Right lobe of liver (tissue), 6 donors: ENCODE measurements at regions not wholly inside any gene's neighbourhood (a gene's known extent, or its start where the extent isn't known, plus 50 kb on each side); places are given as distances from the start of the nearest gene placed in this dataset.

ENCODE experiments used
- ATAC-seq, 4 donors: fragments of 200-7000 bp; cut with Tn5 transposase; one replicate each; pipeline ENCODE4 v1.9.1; 2020; ENCODE audit warnings: mild to moderate bottlenecking in 4 of 4, moderate library complexity in 4 of 4
- DNase-seq, 3 donors: peaks; one replicate each; pipeline ENCODE4 v3.0.0-alpha.2; 2020
- H3K27ac ChIP-seq, 3 donors: fragments of 200-600 bp; one replicate each; pipeline ENCODE4 v1.8.0; 2022
- H3K27me3 ChIP-seq, 2 donors: fragments of 200-600 bp; one replicate each; pipeline ENCODE4 v1.8.0; 2022
- H3K36me3 ChIP-seq, 4 donors: fragments of 200-600 bp; sonication (generic) in 1 of 4; one replicate each; pipeline versions ENCODE4 v1.5.1 to v1.8.0; 2017 to 2022; ENCODE audit warnings: control low read depth in 1 of 4
- H3K4me1 ChIP-seq, 4 donors: fragments of 200-600 bp; sonication (generic) in 1 of 4; one replicate each; pipeline versions ENCODE4 v1.5.1 to v1.8.0; 2017 to 2022; ENCODE audit warnings: control low read depth in 1 of 4
- H3K4me3 ChIP-seq, 3 donors: fragments of 200-600 bp; one replicate each; pipeline ENCODE4 v1.8.0; 2022
- H3K9me3 ChIP-seq, 4 donors: fragments of 200-600 bp; sonication (generic) in 1 of 4; one replicate each; pipeline versions ENCODE4 v1.5.1 to v1.8.0; 2017 to 2022; ENCODE audit warnings: control low read depth in 1 of 4
- CTCF ChIP-seq, 4 donors: fragments of 200-600 bp in 3 of 4; fragments of 450-650 bp in 1 of 4; IDR thresholded peaks; one replicate each; pipeline versions ENCODE4 v1.5.1 to v1.8.0; 2016 to 2022; ENCODE audit warnings: antibody characterized with exemption in 4 of 4, mild to moderate bottlenecking in 2 of 4
- POLR2A ChIP-seq: fragments of 450-650 bp; IDR thresholded peaks from one replicate; pipeline ENCODE4 v1.6.1; 2017; ENCODE audit warnings: antibody characterized with exemption, mild to moderate bottlenecking
- WGBS: methylation state at CpG from one replicate; pipeline ENCODE4 v1.1.6; 2018; ENCODE audit warnings: low coverage, low lambda C conversion rate; ENCODE audit not compliant: insufficient coverage; ENCODE audit errors: missing lambda C conversion rate; 5-methylcytosine and 5-hydroxymethylcytosine counted together
- intact Hi-C, 2 donors: fragments of 100-400 bp; cut with DNase I; formaldehyde crosslinking; loops; one replicate each; pipeline versions ENCODE4 v1.11.2 to v1.14.1; 2022
- donor health status: DM: no; HTN: yes; CAD: no.
- donor health status: DM: no; HTN: no; CAD: no.
- donor health status: DM: no; HTN: no; CAD: no.
- donor health status: DM: no; HTN: yes; CAD: no.
- donor health status: DM: no; HTN: yes; CAD: no.

GRCh38 chr2:208827109-208827508 lies 420.5 kb downstream of the PTH2R start:
- Histone ChIP-seq H3K27me3 (no peaks in the 10 kb centered on the region), H3K36me3 (no peaks in the 10 kb centered on the region), H3K4me1 (no peaks in the 10 kb centered on the region), H3K9me3 (no peaks in the 10 kb centered on the region), H3K27ac (no peak overlapping the region), H3K4me3 (no peak overlapping the region)
- no peak for ATAC-seq
- 50% methylated on average over 2 of the region's 3 CpGs for WGBS
- intact Hi-C loops, result no loop called here
- TF ChIP-seq CTCF (IDR thresholded peaks at IDR 0.05), result no peak
- no peak for DNase-seq

GRCh38 chr2:208827549-208828221 lies 421.1 kb downstream of the PTH2R start:
- no peaks in the 10 kb centered on the region for H3K27me3 ChIP-seq
- ATAC-seq (no peak), DNase-seq (no peak)
- 26% methylated on average over 4 of the region's 4 CpGs for WGBS
- no peaks in the 10 kb centered on the region for H3K36me3 ChIP-seq
- no peaks in the 10 kb centered on the region for H3K4me1 ChIP-seq
- H3K27ac ChIP-seq, result no peak overlapping the region
- no peaks in the 10 kb centered on the region for H3K9me3 ChIP-seq
- TF ChIP-seq CTCF (IDR thresholded peaks at IDR 0.05) (no peak), POLR2A (no peak)
- intact Hi-C loops, result no loop called here
- H3K4me3 ChIP-seq, result no peak overlapping the region

DNA sequence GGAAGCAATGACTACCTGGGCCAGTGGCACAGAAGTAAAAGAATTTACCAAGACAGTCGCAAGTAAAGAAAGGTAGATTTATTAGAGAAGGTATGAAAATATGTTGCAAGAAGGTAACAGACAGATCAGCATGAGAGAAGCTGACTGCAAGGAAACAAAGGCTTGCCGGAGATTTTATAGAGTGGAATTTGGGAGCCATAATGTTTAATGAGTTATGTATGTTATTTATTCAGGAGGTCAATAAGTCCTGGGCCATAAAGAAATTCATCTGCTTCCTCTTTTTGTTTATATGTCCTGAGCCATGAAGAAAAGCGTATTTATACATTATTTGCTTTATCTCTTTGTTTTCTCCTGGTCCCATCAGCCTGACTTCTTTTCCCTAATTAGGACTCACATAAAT lies 423.6 kb downstream of the PTH2R start:
- Histone ChIP-seq H3K36me3 (no peaks in the 10 kb centered on the region), H3K4me3 (no peak overlapping the region), H3K9me3 (no peaks in the 10 kb centered on the region), H3K27ac (no peak overlapping the region), H3K4me1 (no peaks in the 10 kb centered on the region), H3K27me3 (no peaks in the 10 kb centered on the region)
- 61% methylated on average over 3 of the region's 3 CpGs for WGBS
- ATAC-seq, result no peak
- TF ChIP-seq CTCF (IDR thresholded peaks at IDR 0.05), result no peak
- TF ChIP-seq POLR2A, result no peak
- DNase-seq, result no peak
- intact Hi-C loops, result no loop called here

- Histone ChIP-seq H3K9me3 (no peaks in the 10 kb centered on the region), H3K27me3 (no peaks in the 10 kb centered on the region), H3K4me1 (no peaks in the 10 kb centered on the region), H3K36me3 (no peaks in the 10 kb centered on the region), H3K4me3 (no peak overlapping the region), H3K27ac (no peak overlapping the region)
- ATAC-seq (no peak), DNase-seq (no peak)
- 35% methylated on average over 1 of the region's 1 CpG for WGBS
- intact Hi-C loops, result no loop called here
- TF ChIP-seq POLR2A (no peak), CTCF (IDR thresholded peaks at IDR 0.05) (no peak)
Observed at GRCh38 chr2:208847651-208848050, 441.1 kb downstream of the PTH2R start.

GRCh38 chr2:208854717-208855116 lies 448.1 kb downstream of the PTH2R start:
- no peaks in the 10 kb centered on the region for H3K9me3 ChIP-seq
- H3K27me3 ChIP-seq, result no peaks in the 10 kb centered on the region
- no peak for DNase-seq
- no peak for TF ChIP-seq CTCF (IDR thresholded peaks at IDR 0.05)
- TF ChIP-seq POLR2A, result no peak
- no peaks in the 10 kb centered on the region for H3K4me1 ChIP-seq
- ATAC-seq, result no peak
- no peak overlapping the region for H3K27ac ChIP-seq
- no peaks in the 10 kb centered on the region for H3K36me3 ChIP-seq
- intact Hi-C loops, result no loop called here
- H3K4me3 ChIP-seq, result no peak overlapping the region
- 54% methylated on average over 3 of the region's 6 CpGs for WGBS
